ENCODE measurements at regions not wholly inside any gene's neighbourhood (a gene's known extent, or its start where the extent isn't known, plus 50 kb on each side); places are given as distances from the start of the nearest gene placed in this dataset.

DNA sequence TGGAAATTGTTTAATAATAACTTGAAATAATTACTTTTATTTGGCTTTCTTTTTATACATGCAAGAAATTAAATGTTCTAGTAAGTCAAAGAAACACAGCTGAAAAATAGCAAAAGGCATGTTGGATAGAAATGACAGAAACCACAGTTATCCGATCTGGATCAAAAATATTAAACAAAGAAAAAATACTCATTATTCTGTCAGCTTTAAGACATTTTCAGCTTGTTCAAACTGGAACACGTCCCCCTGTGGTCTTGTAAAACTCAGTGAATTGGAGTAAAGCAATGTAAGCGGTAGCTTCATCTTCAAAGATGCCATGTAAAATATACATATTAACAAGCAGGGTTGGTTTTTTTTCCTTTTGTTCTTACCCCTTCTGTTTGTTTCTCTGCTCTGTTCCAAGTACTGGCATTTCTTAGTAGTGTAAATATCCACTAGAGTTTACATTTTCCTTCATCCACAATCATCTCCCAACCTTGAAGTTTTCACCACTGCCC, 223.4 kb downstream of the IGSF11 start:
- no peak for DNase-seq

DNA sequence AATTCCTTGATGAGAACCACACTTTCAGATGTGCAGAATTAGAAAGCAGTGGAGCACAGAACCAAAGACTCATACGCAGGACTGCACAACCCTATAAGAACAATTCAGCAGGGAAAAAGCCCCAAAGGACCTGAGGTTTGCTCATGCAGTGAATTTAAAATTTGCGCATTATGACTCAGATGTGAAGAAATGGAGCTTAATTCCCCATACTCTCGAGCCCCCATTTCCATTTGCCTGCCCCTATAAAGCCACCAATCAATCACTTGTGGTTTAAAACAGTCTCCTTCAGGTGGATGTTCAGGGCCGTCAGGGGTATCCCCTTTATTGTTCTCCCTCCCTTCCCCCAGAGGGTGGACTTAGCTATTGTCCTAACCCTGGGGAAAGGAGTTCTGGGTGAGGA, 221.2 kb downstream of the IGSF11 start:
- DNase-seq = no peak

DNA sequence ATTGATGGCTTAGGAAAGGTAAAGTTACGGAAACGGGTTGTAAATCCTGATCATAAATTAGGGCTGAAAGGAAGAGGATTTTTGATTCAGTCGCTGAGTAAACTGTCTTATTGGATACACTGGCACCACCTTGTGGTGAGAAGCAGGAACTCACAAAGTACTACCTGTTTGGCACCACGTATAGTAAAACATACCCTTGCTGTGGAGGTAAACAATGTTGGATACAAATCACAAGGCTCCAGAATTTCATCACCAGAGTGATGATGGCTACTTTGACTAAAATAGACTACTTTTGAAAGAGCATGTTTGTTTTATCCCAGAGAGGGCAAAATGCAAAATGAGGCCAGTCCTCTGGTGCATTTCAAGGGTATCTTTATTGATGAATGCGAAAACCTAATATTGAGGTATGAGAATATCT, 216.9 kb downstream of the IGSF11 start:
- no peak for DNase-seq

DNA sequence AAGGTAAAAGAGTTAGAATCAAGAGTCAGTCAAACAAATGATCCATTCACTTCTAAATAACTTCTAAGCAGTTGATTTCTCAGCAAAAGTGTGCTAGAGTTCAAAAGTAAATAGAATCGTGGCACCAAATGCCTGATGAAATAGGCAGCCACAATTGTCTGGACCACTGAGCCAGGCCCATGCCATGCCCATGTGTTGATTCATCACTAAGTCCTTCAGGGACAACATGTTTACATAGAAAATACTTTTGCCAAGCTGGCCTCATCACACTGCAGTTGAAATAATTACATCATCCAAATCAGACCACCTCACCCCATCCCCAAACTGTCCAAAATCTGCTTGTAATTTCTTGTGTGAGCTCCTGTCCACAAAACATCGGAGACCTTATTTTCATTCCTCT, 216.3 kb downstream of the IGSF11 start:
- no peak for DNase-seq

DNA sequence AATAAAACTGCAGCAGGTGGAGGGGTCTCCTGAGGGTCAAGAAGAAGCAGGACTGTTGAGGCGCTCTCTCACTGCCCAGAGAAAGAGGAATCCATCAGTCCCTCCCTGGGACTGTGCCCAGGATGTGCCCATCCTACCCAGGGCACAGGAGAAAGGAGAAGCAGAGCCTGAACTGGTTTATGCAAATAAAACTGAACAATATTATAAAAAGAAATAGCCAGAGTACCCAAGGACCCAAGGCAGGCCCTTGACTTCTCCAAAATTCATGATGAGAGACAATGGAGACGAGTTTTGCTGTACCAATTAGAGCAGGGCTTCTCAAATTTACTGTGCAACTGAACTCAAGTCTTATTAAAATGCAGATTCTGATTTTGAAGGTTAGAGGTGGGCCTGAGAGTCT, 211.0 kb downstream of the IGSF11 start:
- DNase-seq = no peak

DNA sequence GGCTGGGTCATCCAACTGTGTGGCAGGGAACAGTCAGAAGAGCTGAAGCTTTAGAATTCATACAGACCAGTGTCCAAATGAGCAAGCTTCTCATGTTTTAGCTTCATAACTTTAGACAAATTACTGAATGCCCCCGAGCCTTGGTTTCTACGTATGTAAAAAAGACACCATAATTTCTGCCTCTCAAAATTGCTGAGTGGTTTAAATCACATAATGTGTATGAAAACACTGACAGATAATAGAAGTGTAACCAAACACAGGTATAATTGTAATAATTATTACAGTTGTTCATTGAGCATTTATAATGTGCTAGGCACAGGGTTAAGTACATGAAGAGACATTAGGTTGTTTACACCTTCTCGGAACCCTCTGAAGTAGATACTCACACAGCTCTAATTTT, 207.2 kb downstream of the IGSF11 start:
- no peak for DNase-seq

DNA sequence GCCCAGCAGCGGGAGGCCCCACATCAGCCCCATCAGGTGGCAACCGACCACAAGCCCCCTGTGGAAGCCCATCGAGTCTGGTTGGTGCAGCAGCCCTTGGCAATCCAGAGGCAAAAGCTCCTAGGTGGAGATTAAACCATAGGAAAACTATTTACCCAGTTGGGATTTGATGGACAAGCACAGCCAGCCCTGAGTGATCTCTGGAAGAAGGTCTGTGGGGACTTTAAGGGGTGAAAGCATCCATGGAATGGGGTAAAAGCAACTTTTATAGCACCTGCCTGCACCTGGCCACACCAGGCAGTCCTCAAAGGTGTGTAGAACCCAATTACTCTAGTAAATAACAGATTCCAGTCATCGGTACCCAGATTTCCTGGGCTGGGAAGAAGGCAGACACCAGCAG, 206.3 kb downstream of the IGSF11 start:
- DNase-seq = no peak

DNA sequence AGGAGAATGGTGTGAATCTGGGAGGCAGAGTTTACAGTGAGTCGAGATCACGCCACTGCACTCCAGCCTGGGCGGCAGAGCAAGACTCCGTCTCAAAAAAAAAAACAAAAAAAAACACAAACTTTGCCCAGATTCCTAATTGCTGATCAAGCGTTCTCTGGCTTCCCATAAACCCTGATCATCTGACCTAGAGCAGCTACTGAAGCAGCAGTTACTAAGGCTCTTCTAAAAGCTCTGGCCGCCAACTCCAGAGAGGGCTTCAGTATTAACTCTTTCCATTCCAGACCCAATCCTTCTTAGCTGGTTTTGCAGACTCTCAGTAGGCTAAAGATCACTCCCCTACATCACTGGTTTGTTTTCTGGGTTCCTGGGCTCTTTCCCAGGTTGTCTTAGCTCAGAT, 201.6 kb downstream of the IGSF11 start:
- no peak for DNase-seq

DNA sequence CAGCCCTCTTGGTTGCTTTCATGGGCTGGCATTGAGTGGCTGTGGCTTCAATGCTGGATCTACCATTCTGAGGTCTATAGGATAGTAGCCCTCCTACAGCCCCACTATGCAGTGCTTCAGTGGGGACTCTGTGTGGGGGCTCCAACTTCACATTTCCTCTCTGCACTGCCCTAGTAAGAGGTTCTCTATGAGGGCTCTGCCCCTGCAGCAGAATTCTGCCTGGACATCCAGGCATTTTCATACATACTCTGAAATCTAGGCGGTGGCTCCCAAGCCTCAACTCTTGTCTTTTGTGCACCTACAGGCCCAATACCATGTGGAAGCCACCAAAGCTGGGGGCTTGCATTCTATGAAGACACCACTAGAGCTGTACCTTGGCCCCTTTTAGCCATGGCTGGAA, 195.8 kb downstream of the IGSF11 start:
- no peak for DNase-seq

DNA sequence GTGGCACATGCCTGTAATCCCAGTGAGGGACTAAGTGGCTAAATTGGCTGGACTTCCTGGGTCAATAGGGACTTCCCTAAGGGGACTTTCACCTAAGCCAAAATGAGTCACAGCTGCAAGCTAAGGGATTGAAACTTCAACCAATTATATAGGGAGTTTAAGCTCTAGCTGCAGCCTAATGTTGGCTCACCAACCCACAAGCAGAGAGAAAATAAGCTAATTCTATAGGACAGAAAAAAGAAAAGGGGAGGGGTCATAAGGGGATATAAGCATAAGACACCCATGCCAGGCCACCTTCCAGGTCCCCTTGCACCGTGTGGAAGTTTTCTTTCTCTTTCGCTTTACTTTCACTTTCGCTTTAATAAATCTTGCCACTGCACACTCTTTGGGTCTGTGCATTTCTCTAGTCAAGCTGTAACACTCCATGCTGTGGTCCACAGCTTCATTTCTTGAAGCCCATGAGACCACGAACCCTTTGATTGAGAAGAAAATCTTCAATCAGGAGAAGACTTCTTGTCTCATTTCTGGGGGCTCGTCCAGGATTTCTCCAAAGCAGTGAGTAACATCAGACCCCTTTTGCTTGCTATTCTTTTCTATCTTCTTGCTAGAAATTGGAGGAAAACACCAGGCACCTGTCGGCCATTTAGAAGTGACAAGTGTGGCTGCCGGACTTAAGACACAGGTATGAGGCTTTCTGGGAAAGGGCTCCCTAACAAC, 192.3 kb downstream of the IGSF11 start:
- DNase-seq = no peak

DNA sequence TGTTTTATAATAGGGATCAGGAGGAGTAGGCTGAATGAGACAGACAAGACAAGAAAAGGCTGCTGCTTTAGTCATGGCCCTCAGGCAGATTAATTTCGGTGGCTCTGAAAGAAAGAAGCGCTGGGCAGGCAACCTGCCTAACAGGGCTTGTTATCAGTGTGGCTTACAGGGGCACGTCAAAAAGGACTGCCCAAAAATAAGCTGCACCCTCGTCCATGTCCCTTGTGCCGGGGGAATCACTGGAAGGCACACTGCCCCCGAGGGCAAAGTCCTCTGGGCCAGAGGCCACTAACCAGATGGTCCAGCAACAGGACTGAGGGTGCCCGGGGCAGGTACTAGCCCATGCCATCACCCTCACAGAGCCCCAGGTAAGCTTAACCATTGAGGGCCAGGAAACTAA, 188.5 kb downstream of the IGSF11 start:
- DNase-seq = no peak
